H9 (cell line): ENCODE measurements at regions not wholly inside any gene's neighbourhood (a gene's known extent, or its start where the extent isn't known, plus 50 kb on each side); places are given as distances from the start of the nearest gene placed in this dataset.

Experiments used
- DNase-seq: peaks from one replicate; pipeline ENCODE4 v3.0.0-alpha.2; 2017
- H2AFZ ChIP-seq: one replicate; pipeline ENCODE4 v1.6.1; 2013; ENCODE audit warnings: mild to moderate bottlenecking, low read length, control low read depth, moderate library complexity
- H2AK5ac ChIP-seq: 2 replicates; pipeline ENCODE4 v1.6.1; 2013; ENCODE audit warnings: low read length, control low read depth, mixed read lengths; ENCODE audit not compliant: insufficient read length
- H2BK120ac ChIP-seq: one replicate; pipeline ENCODE4 v1.6.1; 2013; ENCODE audit warnings: low read depth, mild to moderate bottlenecking, low read length, control low read depth, inconsistent platforms; ENCODE audit not compliant: poor library complexity, severe bottlenecking
- H2BK12ac ChIP-seq: 2 replicates; pipeline ENCODE4 v1.6.1; 2013; ENCODE audit warnings: low read length, control low read depth, mixed read lengths, low read depth; ENCODE audit not compliant: insufficient read length
- H2BK15ac ChIP-seq: 2 replicates; pipeline ENCODE4 v1.6.1; 2013; ENCODE audit warnings: low read depth, low read length, control low read depth
- H2BK20ac ChIP-seq: one replicate; pipeline ENCODE4 v1.6.1; 2013; ENCODE audit warnings: low read depth, mild to moderate bottlenecking, low read length, control low read depth, inconsistent platforms; ENCODE audit not compliant: poor library complexity, severe bottlenecking
- H2BK5ac ChIP-seq: 2 replicates; pipeline ENCODE4 v1.6.1; 2013; ENCODE audit warnings: low read length, control low read depth, mixed read lengths; ENCODE audit not compliant: insufficient read length
- H3K14ac ChIP-seq: 2 replicates; pipeline ENCODE4 v1.6.1; 2013; ENCODE audit warnings: low read length, control low read depth; ENCODE audit not compliant: insufficient read depth
- H3K18ac ChIP-seq: 2 replicates; pipeline ENCODE4 v1.6.1; 2013; ENCODE audit warnings: low read depth, mild to moderate bottlenecking, mixed read lengths, low read length, control low read depth; ENCODE audit not compliant: insufficient read length
- H3K23ac ChIP-seq: 2 replicates; pipeline ENCODE4 v1.6.1; 2013; ENCODE audit warnings: low read length, control low read depth, mixed read lengths, low read depth; ENCODE audit not compliant: insufficient read length
- H3K23me2 ChIP-seq: 2 replicates; pipeline ENCODE4 v1.6.1; 2013; ENCODE audit warnings: low read depth, mild to moderate bottlenecking, mixed read lengths, low read length, control low read depth; ENCODE audit not compliant: insufficient read length, poor library complexity, severe bottlenecking
- H3K27ac ChIP-seq: 2 replicates; pipeline ENCODE4 v1.5.1; 2013; ENCODE audit warnings: low read length, control low read depth, mixed read lengths, low read depth; ENCODE audit not compliant: insufficient read length
- H3K27me3 ChIP-seq: 2 replicates; pipeline ENCODE4 v1.6.1; 2013; ENCODE audit warnings: low read length, control low read depth, inconsistent platforms; ENCODE audit not compliant: insufficient read depth
- H3K4ac ChIP-seq: 2 replicates; pipeline ENCODE4 v1.6.1; 2013; ENCODE audit warnings: low read depth, mild to moderate bottlenecking, control low read depth, inconsistent platforms, low read length, moderate library complexity
- H3K4me1 ChIP-seq: 2 replicates; pipeline ENCODE4 v1.6.1; 2013; ENCODE audit warnings: low read length, control low read depth, inconsistent platforms; ENCODE audit not compliant: insufficient read depth
- H3K4me2 ChIP-seq: 2 replicates; pipeline ENCODE4 v1.6.1; 2013; ENCODE audit warnings: low read length, control low read depth, mixed read lengths; ENCODE audit not compliant: insufficient read length, insufficient read depth
- H3K56ac ChIP-seq: 2 replicates; pipeline ENCODE4 v1.6.1; 2013; ENCODE audit warnings: low read depth, mild to moderate bottlenecking, mixed read lengths, low read length, control low read depth; ENCODE audit not compliant: insufficient read length
- H3K79me1 ChIP-seq: 2 replicates; pipeline ENCODE4 v1.6.1; 2013; ENCODE audit warnings: low read depth, mild to moderate bottlenecking, moderate library complexity, low read length, control low read depth, inconsistent platforms; ENCODE audit not compliant: insufficient read depth, poor library complexity, severe bottlenecking
- H3K79me2 ChIP-seq: 2 replicates; pipeline ENCODE4 v1.6.1; 2013; ENCODE audit warnings: low read length, control low read depth, inconsistent platforms; ENCODE audit not compliant: insufficient read depth
- H3K9ac ChIP-seq: 2 replicates; pipeline ENCODE4 v1.6.1; 2013; ENCODE audit warnings: low read length, control low read depth, mixed read lengths; ENCODE audit not compliant: insufficient read length; ENCODE audit errors: extremely low read depth
- H3K9me3 ChIP-seq: one replicate; pipeline ENCODE4 v1.6.1; 2013; ENCODE audit warnings: low read depth, low read length, inconsistent platforms; ENCODE audit not compliant: control insufficient read depth
- H3T11ph ChIP-seq: one replicate; pipeline ENCODE4 v1.6.1; 2013; ENCODE audit warnings: mild to moderate bottlenecking, low read length, control low read depth, inconsistent platforms
- H4K20me1 ChIP-seq: one replicate; pipeline ENCODE4 v1.6.1; 2013; ENCODE audit not compliant: control insufficient read depth, insufficient read length, insufficient read depth
- H4K5ac ChIP-seq: 2 replicates; pipeline ENCODE4 v1.6.1; 2013; ENCODE audit warnings: low read depth, mild to moderate bottlenecking, mixed read lengths, low read length, control low read depth; ENCODE audit not compliant: insufficient read length
- H4K8ac ChIP-seq: replicated peaks from 2 replicates; pipeline ENCODE4 v1.6.1; 2013; ENCODE audit warnings: low read length, control low read depth, mixed read lengths, low read depth; ENCODE audit not compliant: insufficient read length
- H4K91ac ChIP-seq: 2 replicates; pipeline ENCODE4 v1.6.1; 2013; ENCODE audit warnings: low read depth, mild to moderate bottlenecking, moderate library complexity, mixed read lengths, low read length, control low read depth; ENCODE audit not compliant: insufficient read length
- H3K27ac Mint-ChIP-seq, 3 experiments: 2 replicates in 2 of 3; 3 replicates in 1 of 3; pipeline ENCODE4 v1.8.0; 2020 to 2021; ENCODE audit warnings: mixed read lengths in 3 of 3, mild to moderate bottlenecking in 1 of 3, moderate library complexity in 1 of 3
- H3K27me3 Mint-ChIP-seq: 2 replicates; pipeline ENCODE4 v1.8.0; 2021; ENCODE audit warnings: low read depth, mild to moderate bottlenecking, moderate library complexity, mixed read lengths
- H3K36me3 Mint-ChIP-seq, 3 experiments: 2 replicates in 2 of 3; 3 replicates in 1 of 3; pipeline ENCODE4 v1.8.0; 2020 to 2021; ENCODE audit warnings: low read depth in 3 of 3, mixed read lengths in 3 of 3; ENCODE audit not compliant: insufficient read depth in 1 of 3
- H3K4me1 Mint-ChIP-seq, 2 experiments: 2 replicates each; pipeline ENCODE4 v1.8.0; 2020; ENCODE audit warnings: mixed read lengths in 2 of 2
- H3K4me3 Mint-ChIP-seq, 2 experiments: 2 replicates in 1 of 2; 3 replicates in 1 of 2; pipeline ENCODE4 v1.8.0; 2020 to 2021; ENCODE audit warnings: mild to moderate bottlenecking in 2 of 2, mixed read lengths in 2 of 2, moderate library complexity in 1 of 2
- H3K9me3 Mint-ChIP-seq, 2 experiments: 2 replicates in 1 of 2; 3 replicates in 1 of 2; pipeline ENCODE4 v1.8.0; 2020; ENCODE audit warnings: mild to moderate bottlenecking in 2 of 2, mixed read lengths in 2 of 2, moderate library complexity in 1 of 2
- CTCF ChIP-seq: fragments of 200-600 bp; sonication (generic); conservative IDR thresholded peaks from 3 replicates; pipeline ENCODE4 v1.8.0; 2021; ENCODE audit warnings: antibody characterized with exemption, mild to moderate bottlenecking
- WGBS: extraction: QIAGEN DNeasy Blood & Tissue Kit; methylation state at CpG from one replicate; pipeline ENCODE4 v1.1.7; 2013; ENCODE audit warnings: missing lambda C conversion rate, low lambda C conversion rate, mixed read lengths; ENCODE audit not compliant: insufficient read length; ENCODE audit errors: extremely low coverage; 5-methylcytosine and 5-hydroxymethylcytosine counted together

GRCh38 chr7:131045526-131045925, 282.1 kb upstream of the MKLN1 start:
- Histone ChIP-seq H2BK12ac (no peak overlapping the region), H2BK15ac (no peak overlapping the region), H4K8ac (no peak overlapping the region), H2AFZ (no peak overlapping the region), H2BK5ac (no peak overlapping the region), H4K20me1 (no peaks in the 10 kb centered on the region), H3K79me2 (no peaks in the 10 kb centered on the region), H3K18ac (no peak overlapping the region), H2BK20ac (no peak overlapping the region), H2AK5ac (no peak overlapping the region), H3K27ac (no peak overlapping the region), H4K91ac (no peak overlapping the region), H2BK120ac (no peak overlapping the region), H3K56ac (no peak overlapping the region), H3K79me1 (no peaks in the 10 kb centered on the region), H3K23me2 (no peaks in the 10 kb centered on the region), H3K4me1 (peaks cover 6% of the 10 kb centered on the region; the same call in 1 of the 2 replicates), H3K14ac (no peak overlapping the region), H3T11ph (no peak overlapping the region), H3K4ac (no peak overlapping the region), H3K9ac (no peak overlapping the region), H3K9me3 (no peaks in the 10 kb centered on the region), H3K23ac (no peak overlapping the region), H3K4me2 (no peak overlapping the region), H4K5ac (no peak overlapping the region), H3K27me3 (no peaks in the 10 kb centered on the region)
- H3K9me3 Mint-ChIP-seq, result peaks cover 8 to 10% of the 10 kb centered on the region in 2 experiments
- H3K36me3 Mint-ChIP-seq, result peaks cover 11 to 16% (median 15%) of the 10 kb centered on the region in 3 experiments
- H3K27ac Mint-ChIP-seq, result no peak overlapping the region
- H3K4me1 Mint-ChIP-seq, result peaks cover 27 to 28% of the 10 kb centered on the region in 2 experiments
- WGBS, result no CpG with 5 or more reads among the region's 1 CpG
- H3K27me3 Mint-ChIP-seq, result no peaks in the 10 kb centered on the region
- TF ChIP-seq CTCF, result no peak
- no peak for DNase-seq
- no peak overlapping the region for H3K4me3 Mint-ChIP-seq
